HL-60 (cell line): ENCODE measurements at regions not wholly inside any gene's neighbourhood (a gene's known extent, or its start where the extent isn't known, plus 50 kb on each side); places are given as distances from the start of the nearest gene placed in this dataset.

Source experiments
- DNase-seq, 2 experiments: peaks; one replicate each; pipeline ENCODE4 v3.0.0-alpha.2; 2010 to 2020; ENCODE audit warnings: low read depth in 1 of 2, low spot score in 1 of 2
- H3K27ac ChIP-seq: fragments of 250-450 bp; sonication (Bioruptor Pico); replicated peaks from 2 replicates; pipeline ENCODE4 v1.5.1; 2020; ENCODE audit warnings: mild to moderate bottlenecking, moderate library complexity
- H3K27me3 ChIP-seq: fragments of 250-450 bp; sonication (Bioruptor Pico); 2 replicates; pipeline ENCODE4 v1.5.1; 2021; ENCODE audit warnings: mild to moderate bottlenecking, moderate library complexity; ENCODE audit not compliant: insufficient read depth, poor library complexity, severe bottlenecking
- H3K4me3 ChIP-seq: replicated peaks from 2 replicates; pipeline ENCODE4 v1.5.1; 2011; ENCODE audit warnings: mild to moderate bottlenecking, control low read depth, low read length; ENCODE audit not compliant: insufficient read depth
- GABPA ChIP-seq: IDR thresholded peaks from 2 replicates; pipeline ENCODE4 v1.6.1; 2012; ENCODE audit warnings: low read depth
- POLR2AphosphoS5 ChIP-seq: IDR thresholded peaks from 2 replicates; pipeline ENCODE4 v1.6.1; 2012; ENCODE audit warnings: low read depth
- SPI1 ChIP-seq: IDR thresholded peaks from 2 replicates; pipeline ENCODE4 v1.6.1; 2012; ENCODE audit warnings: low read depth, mild to moderate bottlenecking, borderline replicate concordance
- TF ChIP-seq, protein P1 (sequence below): IDR thresholded peaks from 2 replicates; pipeline ENCODE4 v1.6.1; 2012; ENCODE audit warnings: low read depth; ENCODE audit not compliant: insufficient replicate concordance
- TF ChIP-seq, protein P2 (sequence below): IDR thresholded peaks from one replicate; pipeline ENCODE4 v1.5.1; 2011; ENCODE audit warnings: low read length, control low read depth, inconsistent platforms; ENCODE audit not compliant: insufficient read depth

DNA sequence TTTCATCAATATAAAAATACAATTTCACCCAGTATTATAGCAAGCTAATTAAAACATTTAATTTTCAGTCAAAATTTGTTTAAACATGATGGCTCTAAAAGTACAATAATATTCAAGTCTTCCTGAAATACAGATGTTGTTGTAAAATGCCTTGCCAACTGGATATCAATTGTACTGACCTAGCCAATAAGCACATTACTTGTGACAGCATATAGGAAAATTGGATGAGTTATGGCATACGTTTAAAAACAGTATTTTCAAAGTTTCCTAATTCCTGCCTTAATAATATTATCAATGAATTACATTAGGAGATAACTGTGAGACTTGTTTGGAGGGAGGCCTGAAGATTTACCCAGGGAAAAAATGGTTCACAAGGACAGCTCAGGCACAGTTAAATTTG lies 336.9 kb upstream of the CDH20 start:
- DNase-seq: no peak
- H3K27me3 ChIP-seq: no peaks in the 10 kb centered on the region
- TF ChIP-seq, protein P1, sequence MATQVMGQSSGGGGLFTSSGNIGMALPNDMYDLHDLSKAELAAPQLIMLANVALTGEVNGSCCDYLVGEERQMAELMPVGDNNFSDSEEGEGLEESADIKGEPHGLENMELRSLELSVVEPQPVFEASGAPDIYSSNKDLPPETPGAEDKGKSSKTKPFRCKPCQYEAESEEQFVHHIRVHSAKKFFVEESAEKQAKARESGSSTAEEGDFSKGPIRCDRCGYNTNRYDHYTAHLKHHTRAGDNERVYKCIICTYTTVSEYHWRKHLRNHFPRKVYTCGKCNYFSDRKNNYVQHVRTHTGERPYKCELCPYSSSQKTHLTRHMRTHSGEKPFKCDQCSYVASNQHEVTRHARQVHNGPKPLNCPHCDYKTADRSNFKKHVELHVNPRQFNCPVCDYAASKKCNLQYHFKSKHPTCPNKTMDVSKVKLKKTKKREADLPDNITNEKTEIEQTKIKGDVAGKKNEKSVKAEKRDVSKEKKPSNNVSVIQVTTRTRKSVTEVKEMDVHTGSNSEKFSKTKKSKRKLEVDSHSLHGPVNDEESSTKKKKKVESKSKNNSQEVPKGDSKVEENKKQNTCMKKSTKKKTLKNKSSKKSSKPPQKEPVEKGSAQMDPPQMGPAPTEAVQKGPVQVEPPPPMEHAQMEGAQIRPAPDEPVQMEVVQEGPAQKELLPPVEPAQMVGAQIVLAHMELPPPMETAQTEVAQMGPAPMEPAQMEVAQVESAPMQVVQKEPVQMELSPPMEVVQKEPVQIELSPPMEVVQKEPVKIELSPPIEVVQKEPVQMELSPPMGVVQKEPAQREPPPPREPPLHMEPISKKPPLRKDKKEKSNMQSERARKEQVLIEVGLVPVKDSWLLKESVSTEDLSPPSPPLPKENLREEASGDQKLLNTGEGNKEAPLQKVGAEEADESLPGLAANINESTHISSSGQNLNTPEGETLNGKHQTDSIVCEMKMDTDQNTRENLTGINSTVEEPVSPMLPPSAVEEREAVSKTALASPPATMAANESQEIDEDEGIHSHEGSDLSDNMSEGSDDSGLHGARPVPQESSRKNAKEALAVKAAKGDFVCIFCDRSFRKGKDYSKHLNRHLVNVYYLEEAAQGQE: no peak
- no peak for TF ChIP-seq SPI1
- TF ChIP-seq POLR2AphosphoS5: no peak
- TF ChIP-seq, protein P2, sequence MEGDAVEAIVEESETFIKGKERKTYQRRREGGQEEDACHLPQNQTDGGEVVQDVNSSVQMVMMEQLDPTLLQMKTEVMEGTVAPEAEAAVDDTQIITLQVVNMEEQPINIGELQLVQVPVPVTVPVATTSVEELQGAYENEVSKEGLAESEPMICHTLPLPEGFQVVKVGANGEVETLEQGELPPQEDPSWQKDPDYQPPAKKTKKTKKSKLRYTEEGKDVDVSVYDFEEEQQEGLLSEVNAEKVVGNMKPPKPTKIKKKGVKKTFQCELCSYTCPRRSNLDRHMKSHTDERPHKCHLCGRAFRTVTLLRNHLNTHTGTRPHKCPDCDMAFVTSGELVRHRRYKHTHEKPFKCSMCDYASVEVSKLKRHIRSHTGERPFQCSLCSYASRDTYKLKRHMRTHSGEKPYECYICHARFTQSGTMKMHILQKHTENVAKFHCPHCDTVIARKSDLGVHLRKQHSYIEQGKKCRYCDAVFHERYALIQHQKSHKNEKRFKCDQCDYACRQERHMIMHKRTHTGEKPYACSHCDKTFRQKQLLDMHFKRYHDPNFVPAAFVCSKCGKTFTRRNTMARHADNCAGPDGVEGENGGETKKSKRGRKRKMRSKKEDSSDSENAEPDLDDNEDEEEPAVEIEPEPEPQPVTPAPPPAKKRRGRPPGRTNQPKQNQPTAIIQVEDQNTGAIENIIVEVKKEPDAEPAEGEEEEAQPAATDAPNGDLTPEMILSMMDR: no peak
- TF ChIP-seq GABPA: no peak
- no peak overlapping the region for H3K4me3 ChIP-seq
- H3K27ac ChIP-seq: no peak overlapping the region

DNA sequence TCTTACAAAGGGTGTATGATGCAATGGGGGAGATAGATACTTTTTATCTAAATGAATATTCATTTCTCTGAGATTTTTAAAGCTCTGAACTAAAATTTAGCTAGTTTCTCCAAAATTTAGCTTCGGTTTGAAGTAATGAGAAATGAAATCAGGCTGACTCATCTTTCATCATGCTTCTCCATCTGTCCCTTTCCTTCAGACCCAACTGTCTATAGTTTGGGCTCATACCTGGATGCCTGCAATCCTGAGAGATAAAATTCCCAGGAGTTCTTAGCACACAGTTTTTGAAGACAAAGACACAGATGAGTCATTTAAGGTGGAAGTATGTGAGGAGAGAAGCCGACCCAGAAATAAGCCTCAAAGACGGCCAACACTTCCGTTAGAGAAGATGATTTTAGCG lies 336.4 kb upstream of the CDH20 start:
- TF ChIP-seq SPI1: no peak
- TF ChIP-seq GABPA: no peak
- TF ChIP-seq POLR2AphosphoS5: no peak
- TF ChIP-seq, protein P1: no peak
- TF ChIP-seq, protein P2: no peak
- no peak for DNase-seq

DNA sequence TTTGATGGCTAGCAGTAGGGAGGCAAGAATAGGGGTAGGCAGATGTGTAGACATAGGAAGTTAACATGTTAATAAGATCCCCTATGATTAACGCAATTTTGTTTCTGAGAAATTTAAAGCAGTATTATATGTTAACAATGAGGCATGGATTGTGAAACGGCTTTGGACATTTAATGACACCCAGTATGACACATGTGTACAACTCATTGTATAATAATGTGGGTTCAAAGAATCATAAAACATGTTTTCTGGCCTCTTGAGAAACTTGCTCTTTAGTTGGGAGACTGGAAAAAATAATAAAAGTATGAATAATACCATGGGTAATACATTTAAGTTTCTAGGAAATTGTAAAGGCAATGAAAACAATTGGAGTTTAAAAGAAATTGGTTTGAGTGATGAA lies 332.1 kb upstream of the CDH20 start:
- Histone ChIP-seq H3K4me3 (no peak overlapping the region), H3K27ac (no peak overlapping the region), H3K27me3 (no peaks in the 10 kb centered on the region)
- no peak for TF ChIP-seq GABPA
- TF ChIP-seq, protein P2: no peak
- DNase-seq: no peak

More for the DNA sequence above, 336.4 kb upstream of the CDH20 start:
- no peak overlapping the region for H3K4me3 ChIP-seq
- no peak overlapping the region for H3K27ac ChIP-seq
- no peaks in the 10 kb centered on the region for H3K27me3 ChIP-seq

DNA sequence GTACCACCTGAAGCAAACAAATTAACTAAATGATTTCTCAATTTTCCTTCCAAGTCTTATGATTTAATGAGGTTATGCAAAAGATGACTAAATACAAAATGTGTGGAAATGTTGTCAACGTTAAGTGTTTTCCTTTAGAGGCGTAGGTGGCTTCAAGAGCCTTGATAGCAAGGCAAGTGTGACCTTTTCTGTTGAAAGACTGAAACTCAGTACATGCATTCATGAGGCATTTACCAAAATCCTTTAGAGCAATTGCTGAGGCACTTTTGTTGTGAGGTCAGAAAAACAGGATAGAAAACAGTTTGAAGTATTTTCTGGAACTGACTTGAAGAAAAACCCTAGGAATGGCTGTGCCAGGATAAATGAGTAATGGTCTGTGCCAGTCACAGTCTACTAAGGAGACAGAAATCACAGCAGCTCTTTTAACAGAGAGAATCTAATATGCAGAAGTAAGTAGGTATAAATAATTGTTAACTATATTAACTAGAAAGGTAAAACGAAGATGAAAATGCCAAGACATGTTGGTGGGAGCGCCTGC lies 326.5 kb upstream of the CDH20 start:
- TF ChIP-seq, protein P2: no peak
- no peak for TF ChIP-seq POLR2AphosphoS5
- TF ChIP-seq SPI1: no peak
- TF ChIP-seq, protein P1: no peak
- no peak for TF ChIP-seq GABPA
- Histone ChIP-seq H3K27me3 (no peaks in the 10 kb centered on the region), H3K27ac (no peak overlapping the region), H3K4me3 (no peak overlapping the region)
- no peak for DNase-seq
